Umbilical cord (tissue), 1 donor: ENCODE measurements at regions not wholly inside any gene's neighbourhood (a gene's known extent, or its start where the extent isn't known, plus 50 kb on each side); places are given as distances from the start of the nearest gene placed in this dataset.

ENCODE experiments used
- DNase-seq: peaks from one replicate; pipeline ENCODE4 v3.0.0-alpha.2; 2015; ENCODE audit warnings: low spot score

GRCh38 chr7:17651341-17651740 lies 289.0 kb downstream of the SNX13 start:
- no peak for DNase-seq

DNA sequence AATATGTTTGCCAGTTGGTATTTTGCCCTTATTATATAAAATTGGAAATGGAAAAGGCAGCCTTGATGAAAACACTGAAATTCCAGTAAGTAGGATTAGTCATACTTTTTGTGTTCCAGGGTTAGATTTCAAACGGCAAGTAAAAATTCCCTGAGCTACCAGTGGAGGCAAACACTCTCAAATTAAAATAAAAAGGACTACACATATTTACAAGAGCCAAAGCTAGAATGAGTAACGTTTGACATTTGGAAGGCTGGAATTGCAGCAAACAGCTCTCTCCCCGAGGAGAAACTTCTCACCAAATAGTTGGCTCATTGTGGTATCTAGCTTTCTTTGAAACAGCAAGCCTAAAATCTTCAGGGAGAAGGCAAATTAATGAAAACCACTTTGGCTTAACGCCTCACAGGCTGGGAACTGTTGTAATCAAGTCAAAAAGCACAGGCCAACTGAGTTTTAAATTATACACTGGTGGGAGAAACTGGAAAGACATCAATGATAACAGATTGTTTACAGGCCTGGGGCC lies 288.4 kb downstream of the SNX13 start:
- DNase-seq: peak; percentile 29

GRCh38 chr7:17654940-17655339 lies 285.4 kb downstream of the SNX13 start:
- peak; percentile 33 for DNase-seq

GRCh38 chr7:17659126-17659525 lies 281.2 kb downstream of the SNX13 start:
- no peak for DNase-seq

DNA sequence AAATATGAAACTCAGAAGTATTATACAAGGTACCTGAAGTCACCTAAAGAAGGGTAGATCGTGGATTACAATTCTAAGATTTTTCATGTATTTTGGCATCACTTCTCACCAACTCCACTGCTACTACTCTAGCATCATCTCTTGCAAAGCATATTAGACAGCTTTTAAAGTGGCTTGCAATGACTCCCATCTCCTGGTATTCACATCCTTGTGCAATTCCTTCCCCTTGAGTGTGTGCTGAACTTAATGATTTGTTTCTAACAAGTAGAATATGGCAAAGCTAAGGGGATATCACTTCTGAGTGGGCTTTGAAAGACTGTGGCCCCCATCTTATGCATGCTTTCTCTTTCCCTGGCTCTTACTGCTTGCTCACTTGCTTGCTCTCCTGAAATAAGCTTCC lies 280.2 kb downstream of the SNX13 start:
- DNase-seq: no peak

- DNase-seq: peak; percentile 43
Measured at GRCh38 chr7:17661982-17662585, 278.2 kb downstream of the SNX13 start.

- DNase-seq: peak; percentile 65
Measured at GRCh38 chr7:17663061-17663675, 277.1 kb downstream of the SNX13 start.

- no peak for DNase-seq
Measured at GRCh38 chr7:17665029-17665428, 275.3 kb downstream of the SNX13 start.

- no peak for DNase-seq
Measured at GRCh38 chr7:17668122-17668521, 272.2 kb downstream of the SNX13 start.

- no peak for DNase-seq
Measured at GRCh38 chr7:17669204-17669603, 271.1 kb downstream of the SNX13 start.

GRCh38 chr7:17671956-17672355 lies 268.3 kb downstream of the SNX13 start:
- DNase-seq: no peak

DNA sequence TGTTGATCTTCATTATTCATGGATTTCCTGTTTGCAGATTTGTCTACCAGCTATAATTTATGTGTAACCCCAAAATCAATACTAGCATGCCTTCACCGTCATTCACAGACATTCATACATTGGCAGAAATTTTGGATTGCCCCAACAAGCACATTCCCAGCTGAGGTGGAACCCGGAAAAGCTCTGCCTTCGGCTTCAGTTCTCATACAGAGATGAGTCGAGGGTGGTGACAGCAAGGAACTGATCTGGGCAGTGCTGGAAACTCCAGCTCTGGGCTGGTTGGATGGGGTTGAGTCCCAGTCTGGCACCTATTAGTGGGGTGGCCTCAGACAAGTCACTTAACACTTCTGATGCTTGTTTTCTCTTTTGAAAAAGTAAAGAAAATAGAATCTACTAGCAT lies 267.5 kb downstream of the SNX13 start:
- DNase-seq: no peak

DNA sequence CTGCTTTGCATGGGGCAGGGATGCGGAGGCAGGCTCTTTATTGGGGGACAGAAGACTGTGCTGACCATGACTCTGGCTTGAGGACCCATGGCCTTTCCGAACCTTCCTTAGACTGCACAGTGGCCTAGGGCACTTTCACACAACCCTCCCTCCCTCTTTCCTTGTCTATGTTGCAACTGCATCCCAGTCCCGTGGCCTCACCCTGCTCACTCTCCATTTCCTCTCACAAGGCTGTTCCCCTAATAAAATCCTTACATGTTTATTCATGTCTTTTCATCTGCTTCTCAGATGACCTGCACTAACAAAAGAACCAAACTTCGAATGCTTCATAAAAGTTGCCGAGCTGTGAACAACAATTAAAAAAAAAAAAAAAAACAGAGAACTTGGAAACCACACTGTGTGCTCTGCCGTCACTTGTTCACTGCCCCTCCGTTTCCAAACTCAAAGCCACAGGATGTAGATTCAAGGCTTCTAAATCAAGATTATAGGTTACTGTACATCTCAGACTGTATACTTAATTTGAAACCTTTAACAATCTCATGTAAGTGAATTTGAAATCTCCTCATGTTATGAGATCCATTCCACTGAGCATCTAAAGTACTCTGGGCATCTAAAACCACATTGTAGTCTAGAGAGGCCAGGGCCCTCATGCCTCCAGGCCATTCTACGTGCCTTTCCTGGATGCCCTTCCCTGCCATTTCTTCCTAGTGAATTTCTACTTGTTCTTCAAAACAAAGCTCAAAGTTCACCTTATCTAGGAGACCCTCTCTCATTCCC lies 265.9 kb downstream of the SNX13 start:
- no peak for DNase-seq

- DNase-seq: no peak
Measured at GRCh38 chr7:17674943-17675608, 265.2 kb downstream of the SNX13 start.

GRCh38 chr7:17677408-17677807 lies 262.9 kb downstream of the SNX13 start:
- DNase-seq: no peak

DNA sequence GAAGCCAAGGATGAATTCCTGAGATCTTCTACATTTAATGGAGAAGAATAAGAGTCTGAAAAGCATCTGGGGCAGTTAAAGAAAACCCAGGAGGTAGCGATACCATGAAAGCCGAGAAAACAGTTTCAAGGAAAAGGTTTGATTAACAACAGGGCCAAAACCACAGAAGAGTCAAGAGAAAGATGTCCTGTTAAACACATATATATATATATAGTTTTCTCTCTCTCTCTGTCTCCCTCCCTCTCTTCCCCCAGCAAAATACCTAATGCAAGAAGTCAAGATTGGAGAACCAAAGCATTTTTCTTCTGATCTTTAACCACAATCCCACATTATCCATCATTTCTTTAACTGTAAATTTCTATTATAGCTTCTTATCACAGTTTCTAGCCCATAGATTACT lies 261.4 kb downstream of the SNX13 start:
- no peak for DNase-seq

DNA sequence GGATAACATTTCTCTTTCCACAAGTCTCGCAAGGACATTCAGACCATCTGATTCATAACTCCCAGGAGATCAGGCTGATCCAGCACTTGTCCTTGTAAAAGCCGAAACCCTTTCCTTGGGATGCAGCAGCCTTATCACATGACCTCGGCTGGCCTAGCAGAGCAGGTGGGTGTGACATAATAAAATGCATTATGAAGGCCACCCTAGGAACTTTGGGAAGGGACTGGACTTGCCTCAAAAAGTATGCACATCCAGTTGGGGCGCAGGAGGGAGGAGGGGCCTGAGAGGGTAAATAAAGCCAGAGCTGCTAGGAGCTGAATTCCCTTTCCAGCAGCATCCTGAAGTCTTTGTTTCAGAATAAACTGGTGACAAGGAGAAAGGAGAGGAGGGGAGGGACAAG lies 260.8 kb downstream of the SNX13 start:
- DNase-seq: peak; percentile 79

DNA sequence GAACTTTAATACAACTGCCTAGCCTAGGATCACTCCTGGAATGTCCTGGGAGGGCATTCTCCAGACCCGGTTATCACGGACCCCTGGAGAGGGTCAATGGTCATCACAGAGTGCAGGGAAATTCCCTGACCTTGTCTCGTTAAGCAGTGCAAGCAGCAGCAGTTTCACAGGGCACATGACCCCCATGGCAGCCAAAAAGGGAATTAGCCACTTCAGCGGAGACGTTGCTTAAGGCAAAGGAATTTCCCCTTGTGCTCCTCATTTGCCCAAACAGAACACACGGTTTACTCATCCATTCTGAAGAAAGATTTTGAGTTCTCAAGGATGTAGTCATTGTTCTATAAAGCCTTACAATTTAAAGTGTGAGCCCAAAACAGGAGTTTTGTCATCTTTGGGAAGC lies 260.3 kb downstream of the SNX13 start:
- peak; percentile 69 for DNase-seq

DNA sequence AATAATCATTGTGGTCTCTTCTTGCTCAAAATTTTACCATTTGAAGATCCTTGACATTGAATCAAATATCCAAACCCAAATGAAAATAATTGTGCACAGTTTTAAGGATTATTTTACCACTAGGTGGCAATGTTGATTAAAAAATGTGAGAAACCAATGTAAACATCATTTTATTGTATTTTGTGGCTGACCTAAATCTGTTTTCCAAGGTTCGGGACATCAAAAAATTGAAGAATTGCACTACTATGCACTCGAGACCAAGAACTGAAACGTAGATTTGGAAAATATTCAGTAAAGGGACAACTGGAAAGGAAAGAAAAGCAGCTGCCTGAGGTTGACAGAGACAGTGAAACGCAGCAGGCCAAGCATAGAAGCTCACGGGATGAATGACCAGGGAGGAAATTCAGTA lies 259.3 kb downstream of the SNX13 start:
- DNase-seq: no peak

- no peak for DNase-seq
Measured at GRCh38 chr7:17681965-17682364, 258.3 kb downstream of the SNX13 start.

DNA sequence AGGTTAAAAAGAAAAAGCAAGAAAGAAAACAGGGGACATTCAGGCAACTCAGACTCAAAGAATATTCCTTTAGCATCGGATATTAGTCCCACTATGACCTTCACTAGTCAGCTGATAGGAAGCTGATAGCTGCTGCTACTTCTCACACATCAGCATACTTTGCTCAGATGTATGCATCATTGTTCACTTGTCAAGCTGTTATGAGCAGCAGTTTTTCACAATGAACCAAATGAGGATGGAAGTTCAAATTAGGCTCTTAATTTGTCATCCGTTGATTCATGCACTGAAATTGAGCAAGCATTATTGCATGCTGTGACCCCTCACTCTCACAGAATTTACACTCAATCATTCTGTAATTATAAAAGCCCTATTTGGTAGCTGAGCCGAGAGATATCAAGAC lies 257.7 kb downstream of the SNX13 start:
- no peak for DNase-seq

- DNase-seq: no peak
Measured at GRCh38 chr7:17685141-17685540, 255.2 kb downstream of the SNX13 start.
